ACC112 (cell line): ENCODE measurements at regions not wholly inside any gene's neighbourhood (a gene's known extent, or its start where the extent isn't known, plus 50 kb on each side); places are given as distances from the start of the nearest gene placed in this dataset.

Source experiments
- H2AFZ ChIP-seq: fragments of 200-600 bp; sonication (generic); one replicate; pipeline ENCODE4 v1.6.0; 2017; ENCODE audit warnings: antibody characterized with exemption, low read length; ENCODE audit not compliant: unreplicated experiment
- H3K27ac ChIP-seq: fragments of 200-600 bp; sonication (generic); 2 replicates; pipeline ENCODE4 v1.5.1; 2014; ENCODE audit warnings: low read depth, mild to moderate bottlenecking, antibody characterized with exemption, low read length, moderate library complexity
- H3K27me3 ChIP-seq: fragments of 200-600 bp; sonication (generic); 2 replicates; pipeline ENCODE4 v1.6.1; 2014; ENCODE audit warnings: mild to moderate bottlenecking, antibody characterized with exemption, low read length, moderate library complexity, mixed read lengths; ENCODE audit not compliant: insufficient read depth
- H3K36me3 ChIP-seq: fragments of 200-600 bp; sonication (generic); 2 replicates; pipeline ENCODE4 v1.6.1; 2016; ENCODE audit warnings: mild to moderate bottlenecking, antibody characterized with exemption, low read length, moderate library complexity, mixed read lengths; ENCODE audit not compliant: insufficient read depth
- H3K4me1 ChIP-seq: fragments of 200-600 bp; sonication (generic); one replicate; pipeline ENCODE4 v1.6.1; 2016; ENCODE audit warnings: low read length, mixed read lengths; ENCODE audit not compliant: insufficient read depth, unreplicated experiment, control insufficient read depth
- H3K4me3 ChIP-seq: fragments of 200-600 bp; sonication (generic); 2 replicates; pipeline ENCODE4 v1.5.1; 2014; ENCODE audit warnings: mild to moderate bottlenecking, low read depth, low read length
- H3K79me2 ChIP-seq: fragments of 200-600 bp; sonication (generic); one replicate; pipeline ENCODE4 v1.6.0; 2016; ENCODE audit warnings: low read length; ENCODE audit not compliant: control insufficient read depth, unreplicated experiment, insufficient read depth

- Histone ChIP-seq H3K4me3 (no peak overlapping the region), H3K27me3 (no peaks in the 10 kb centered on the region), H3K79me2 (no peaks in the 10 kb centered on the region), H2AFZ (no peak overlapping the region), H3K4me1 (no peaks in the 10 kb centered on the region), H3K27ac (no peak overlapping the region), H3K36me3 (no peaks in the 10 kb centered on the region)
Observed at GRCh38 chr4:34814266-34814665, 1430.0 kb downstream of the ARAP2 start.

- no peak overlapping the region for H2AFZ ChIP-seq
- H3K4me1 ChIP-seq, result no peaks in the 10 kb centered on the region
- H3K27me3 ChIP-seq, result no peaks in the 10 kb centered on the region
- no peak overlapping the region for H3K4me3 ChIP-seq
- no peak overlapping the region for H3K27ac ChIP-seq
- no peaks in the 10 kb centered on the region for H3K36me3 ChIP-seq
- H3K79me2 ChIP-seq, result no peaks in the 10 kb centered on the region
Observed at GRCh38 chr4:34824515-34824914, 1419.8 kb downstream of the ARAP2 start.

GRCh38 chr4:34826660-34827059, 1417.7 kb downstream of the ARAP2 start:
- Histone ChIP-seq H3K27me3 (no peaks in the 10 kb centered on the region), H3K36me3 (no peaks in the 10 kb centered on the region), H3K27ac (no peak overlapping the region), H3K4me1 (no peaks in the 10 kb centered on the region), H3K4me3 (no peak overlapping the region), H3K79me2 (no peaks in the 10 kb centered on the region), H2AFZ (no peak overlapping the region)

GRCh38 chr4:34845926-34846325, 1398.4 kb downstream of the ARAP2 start:
- Histone ChIP-seq H2AFZ (no peak overlapping the region), H3K79me2 (no peaks in the 10 kb centered on the region), H3K27me3 (no peaks in the 10 kb centered on the region), H3K4me3 (no peak overlapping the region), H3K4me1 (no peaks in the 10 kb centered on the region), H3K27ac (no peak overlapping the region), H3K36me3 (no peaks in the 10 kb centered on the region)

GRCh38 chr4:34850421-34850820, 1393.9 kb downstream of the ARAP2 start:
- no peaks in the 10 kb centered on the region for H3K27me3 ChIP-seq
- no peaks in the 10 kb centered on the region for H3K36me3 ChIP-seq
- H3K4me3 ChIP-seq, result no peak overlapping the region
- no peak overlapping the region for H3K27ac ChIP-seq
- H2AFZ ChIP-seq, result no peak overlapping the region
- no peaks in the 10 kb centered on the region for H3K4me1 ChIP-seq
- no peaks in the 10 kb centered on the region for H3K79me2 ChIP-seq

- Histone ChIP-seq H3K36me3 (no peaks in the 10 kb centered on the region), H3K4me1 (no peaks in the 10 kb centered on the region), H2AFZ (no peak overlapping the region), H3K27ac (no peak overlapping the region), H3K27me3 (no peaks in the 10 kb centered on the region), H3K4me3 (no peak overlapping the region), H3K79me2 (no peaks in the 10 kb centered on the region)
Observed at GRCh38 chr4:34850968-34851367, 1393.3 kb downstream of the ARAP2 start.

- Histone ChIP-seq H3K36me3 (no peaks in the 10 kb centered on the region), H3K4me3 (no peak overlapping the region), H2AFZ (no peak overlapping the region), H3K4me1 (no peaks in the 10 kb centered on the region), H3K27ac (no peak overlapping the region), H3K79me2 (no peaks in the 10 kb centered on the region), H3K27me3 (no peaks in the 10 kb centered on the region)
Observed at GRCh38 chr4:34851411-34851810, 1392.9 kb downstream of the ARAP2 start.

- Histone ChIP-seq H2AFZ (no peak overlapping the region), H3K79me2 (no peaks in the 10 kb centered on the region), H3K36me3 (no peaks in the 10 kb centered on the region), H3K4me1 (no peaks in the 10 kb centered on the region), H3K27me3 (no peaks in the 10 kb centered on the region), H3K4me3 (no peak overlapping the region), H3K27ac (no peak overlapping the region)
Observed at GRCh38 chr4:34854451-34854850, 1389.9 kb downstream of the ARAP2 start.

GRCh38 chr4:34861666-34862065, 1382.6 kb downstream of the ARAP2 start:
- H3K4me3 ChIP-seq, result no peak overlapping the region
- no peaks in the 10 kb centered on the region for H3K79me2 ChIP-seq
- H3K4me1 ChIP-seq, result no peaks in the 10 kb centered on the region
- H3K27me3 ChIP-seq, result no peaks in the 10 kb centered on the region
- no peak overlapping the region for H2AFZ ChIP-seq
- H3K36me3 ChIP-seq, result no peaks in the 10 kb centered on the region
- H3K27ac ChIP-seq, result no peak overlapping the region

GRCh38 chr4:34878961-34879360, 1365.4 kb downstream of the ARAP2 start:
- no peaks in the 10 kb centered on the region for H3K27me3 ChIP-seq
- H3K79me2 ChIP-seq, result no peaks in the 10 kb centered on the region
- H2AFZ ChIP-seq, result no peak overlapping the region
- H3K27ac ChIP-seq, result no peak overlapping the region
- no peak overlapping the region for H3K4me3 ChIP-seq
- H3K36me3 ChIP-seq, result no peaks in the 10 kb centered on the region
- no peaks in the 10 kb centered on the region for H3K4me1 ChIP-seq

- Histone ChIP-seq H3K36me3 (no peaks in the 10 kb centered on the region), H3K79me2 (no peaks in the 10 kb centered on the region), H3K4me1 (no peaks in the 10 kb centered on the region), H3K27me3 (no peaks in the 10 kb centered on the region), H3K4me3 (no peak overlapping the region), H2AFZ (no peak overlapping the region), H3K27ac (no peak overlapping the region)
Observed at GRCh38 chr4:34880246-34880645, 1364.1 kb downstream of the ARAP2 start.
